ENCODE measurements at regions not wholly inside any gene's neighbourhood (a gene's known extent, or its start where the extent isn't known, plus 50 kb on each side); places are given as distances from the start of the nearest gene placed in this dataset.
"Not testable (repeated sequence)": the region's sequence is repeated elsewhere in the genome, so short reads cannot be mapped to it uniquely, and the experiment has no call there.

- no peaks in the 10 kb centered on the region for H3K9me3 ChIP-seq
- H3K27ac ChIP-seq: no peak overlapping the region
- no peak overlapping the region for H3K4me3 ChIP-seq
- H3K27me3 ChIP-seq: no peaks in the 10 kb centered on the region
- H3K4me1 ChIP-seq: no peaks in the 10 kb centered on the region
- no peaks in the 10 kb centered on the region for H3K36me3 ChIP-seq
- intact Hi-C loops (cut with DNase I; ENCODE audit: low total_unique reads): no loop called here
- no peak for DNase-seq
- TF ChIP-seq, protein P1, sequence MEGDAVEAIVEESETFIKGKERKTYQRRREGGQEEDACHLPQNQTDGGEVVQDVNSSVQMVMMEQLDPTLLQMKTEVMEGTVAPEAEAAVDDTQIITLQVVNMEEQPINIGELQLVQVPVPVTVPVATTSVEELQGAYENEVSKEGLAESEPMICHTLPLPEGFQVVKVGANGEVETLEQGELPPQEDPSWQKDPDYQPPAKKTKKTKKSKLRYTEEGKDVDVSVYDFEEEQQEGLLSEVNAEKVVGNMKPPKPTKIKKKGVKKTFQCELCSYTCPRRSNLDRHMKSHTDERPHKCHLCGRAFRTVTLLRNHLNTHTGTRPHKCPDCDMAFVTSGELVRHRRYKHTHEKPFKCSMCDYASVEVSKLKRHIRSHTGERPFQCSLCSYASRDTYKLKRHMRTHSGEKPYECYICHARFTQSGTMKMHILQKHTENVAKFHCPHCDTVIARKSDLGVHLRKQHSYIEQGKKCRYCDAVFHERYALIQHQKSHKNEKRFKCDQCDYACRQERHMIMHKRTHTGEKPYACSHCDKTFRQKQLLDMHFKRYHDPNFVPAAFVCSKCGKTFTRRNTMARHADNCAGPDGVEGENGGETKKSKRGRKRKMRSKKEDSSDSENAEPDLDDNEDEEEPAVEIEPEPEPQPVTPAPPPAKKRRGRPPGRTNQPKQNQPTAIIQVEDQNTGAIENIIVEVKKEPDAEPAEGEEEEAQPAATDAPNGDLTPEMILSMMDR (IDR thresholded peaks at IDR 0.05): no peak
Observed at GRCh38 chr3:109984976-109985375, 647.6 kb upstream of the DPPA4 start.

DNA sequence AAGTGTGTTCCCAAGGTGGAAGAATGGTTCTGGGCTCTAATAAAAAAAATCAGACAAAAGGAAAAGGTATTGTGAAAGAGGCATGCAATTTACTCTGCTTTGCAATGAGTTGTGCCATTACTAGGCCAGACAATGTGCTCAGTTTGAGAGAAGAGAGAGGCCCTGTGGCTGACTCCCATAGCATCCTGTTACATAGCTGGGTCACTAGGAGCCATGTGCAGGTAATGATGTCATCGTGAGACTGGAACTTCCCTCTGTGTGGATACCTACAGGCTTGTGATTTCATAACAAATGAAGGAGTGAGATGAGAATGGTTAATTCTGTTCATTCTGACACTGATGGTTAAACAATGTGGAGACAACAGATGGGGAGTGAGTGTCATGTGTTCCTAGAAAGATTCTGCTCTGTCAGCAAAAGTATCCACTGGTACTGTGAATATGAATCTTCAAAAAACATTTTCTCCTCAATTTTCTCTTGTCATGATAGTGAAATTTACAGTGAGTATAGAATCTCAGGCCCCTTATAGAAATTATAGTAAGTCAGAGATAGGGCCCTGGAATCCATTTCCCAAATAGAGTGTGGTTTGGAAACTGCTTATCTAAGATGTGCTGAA, 648.7 kb upstream of the DPPA4 start:
- DNase-seq: no peak
- intact Hi-C loops (cut with DNase I; ENCODE audit: low total_unique reads): no loop called here
- H3K27me3 ChIP-seq: no peaks in the 10 kb centered on the region
- TF ChIP-seq, protein P1 (IDR thresholded peaks at IDR 0.05): no peak
- no peak for TF ChIP-seq POLR2A (IDR thresholded peaks at IDR 0.05)
- H3K4me1 ChIP-seq: no peaks in the 10 kb centered on the region
- H3K9me3 ChIP-seq: no peaks in the 10 kb centered on the region
- no peak overlapping the region for H3K27ac ChIP-seq
- no peak overlapping the region for H3K4me3 ChIP-seq
- no peaks in the 10 kb centered on the region for H3K36me3 ChIP-seq

DNA sequence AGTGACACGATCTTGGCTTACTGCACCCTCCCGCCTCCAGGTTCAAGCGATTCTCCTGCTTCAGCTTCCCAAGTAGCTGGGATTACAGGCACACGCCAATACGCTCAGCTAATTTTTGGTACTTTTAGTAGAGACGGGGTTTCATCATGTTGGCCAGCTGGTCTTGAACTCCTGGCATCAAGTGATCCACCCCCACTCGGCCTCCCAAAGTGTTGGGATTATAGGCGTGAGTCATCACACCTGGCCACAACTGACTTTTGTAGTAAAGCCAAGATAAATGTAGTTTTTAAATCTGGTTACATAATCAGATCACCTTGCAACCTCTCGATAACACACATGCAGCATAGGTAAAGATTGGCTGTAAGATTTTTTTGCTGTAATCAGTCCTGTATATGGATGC, 657.5 kb upstream of the DPPA4 start:
- H3K4me3 ChIP-seq: no peak overlapping the region
- TF ChIP-seq POLR2A (IDR thresholded peaks at IDR 0.05): no peak
- TF ChIP-seq, protein P1 (IDR thresholded peaks at IDR 0.05): no peak
- H3K4me1 ChIP-seq: no peaks in the 10 kb centered on the region
- no peaks in the 10 kb centered on the region for H3K9me3 ChIP-seq
- DNase-seq: no peak
- intact Hi-C loops (cut with DNase I; ENCODE audit: low total_unique reads): no loop called here
- H3K36me3 ChIP-seq: no peaks in the 10 kb centered on the region
- H3K27me3 ChIP-seq: no peaks in the 10 kb centered on the region
- no peak overlapping the region for H3K27ac ChIP-seq

DNA sequence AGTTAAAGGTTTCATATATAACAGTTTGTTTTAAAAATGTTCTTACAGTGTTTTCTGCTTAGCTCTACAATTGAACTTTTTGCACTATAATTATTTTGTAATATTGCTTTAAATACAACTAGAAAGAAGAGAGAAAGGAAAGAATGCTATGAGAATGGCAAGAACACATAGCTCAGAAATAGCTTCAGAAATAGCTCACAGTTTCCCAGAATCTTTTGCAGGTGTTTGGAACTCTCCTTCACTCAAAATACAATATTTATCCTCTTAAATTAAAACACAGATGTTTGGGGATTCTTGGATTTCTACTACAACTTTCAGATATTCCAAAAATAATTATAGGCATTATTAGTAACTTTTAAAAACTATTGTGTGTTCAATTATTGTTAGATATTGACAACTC, 658.0 kb upstream of the DPPA4 start:
- no peaks in the 10 kb centered on the region for H3K4me1 ChIP-seq
- no peaks in the 10 kb centered on the region for H3K36me3 ChIP-seq
- H3K9me3 ChIP-seq: no peaks in the 10 kb centered on the region
- DNase-seq: no peak
- H3K27me3 ChIP-seq: no peaks in the 10 kb centered on the region
- H3K27ac ChIP-seq: no peak overlapping the region
- intact Hi-C loops (cut with DNase I; ENCODE audit: low total_unique reads): no loop called here
- no peak overlapping the region for H3K4me3 ChIP-seq
- TF ChIP-seq POLR2A (IDR thresholded peaks at IDR 0.05): no peak
- TF ChIP-seq, protein P1 (IDR thresholded peaks at IDR 0.05): no peak

DNA sequence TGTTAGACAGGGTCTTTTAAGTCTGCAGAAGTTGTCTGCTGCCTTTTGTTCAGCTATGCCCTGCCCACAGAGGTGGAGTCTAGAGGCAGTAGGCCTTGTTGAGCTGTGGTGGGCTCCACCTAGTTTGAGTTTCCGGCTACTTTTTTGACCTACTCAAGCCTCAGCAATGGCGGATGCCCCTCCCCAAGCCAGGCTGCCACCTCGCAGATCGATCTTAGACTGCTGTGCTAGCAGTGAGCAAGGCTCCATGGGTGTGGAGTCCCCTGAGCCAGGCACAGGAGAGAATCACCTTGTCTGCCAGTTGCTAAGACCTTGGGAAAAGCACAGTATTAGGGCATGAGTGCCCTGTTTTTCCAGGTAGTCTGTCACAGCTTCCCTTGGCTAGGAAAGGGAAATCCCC, 664.6 kb upstream of the DPPA4 start:
- H3K9me3 ChIP-seq; intact Hi-C loops (cut with DNase I; ENCODE audit: low total_unique reads); DNase-seq; H3K36me3 ChIP-seq; H3K27ac ChIP-seq; H3K4me3 ChIP-seq; H3K27me3 ChIP-seq; H3K4me1 ChIP-seq: not testable (repeated sequence)

DNA sequence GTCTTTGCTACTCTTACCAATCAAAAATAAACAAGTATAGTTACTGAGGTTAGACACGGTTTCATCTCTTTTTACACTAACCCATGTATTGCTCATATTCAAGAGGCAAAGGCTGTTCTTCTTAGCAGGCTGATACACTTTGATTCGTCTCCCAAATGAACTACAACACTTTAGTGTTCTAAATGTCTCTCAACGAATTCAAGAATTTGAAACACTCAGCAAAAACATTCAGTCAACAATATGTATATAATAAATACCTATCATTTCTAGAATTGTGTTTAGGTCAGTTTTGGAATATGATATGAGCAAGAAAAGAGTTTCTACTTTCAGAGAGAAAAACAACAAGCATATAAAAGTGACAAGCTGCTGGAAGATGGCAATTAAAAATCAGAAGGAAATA, 669.6 kb upstream of the DPPA4 start:
- no peak for DNase-seq
- H3K4me1 ChIP-seq: no peaks in the 10 kb centered on the region
- no peaks in the 10 kb centered on the region for H3K9me3 ChIP-seq
- H3K4me3 ChIP-seq: no peak overlapping the region
- H3K36me3 ChIP-seq: no peaks in the 10 kb centered on the region
- no peaks in the 10 kb centered on the region for H3K27me3 ChIP-seq
- H3K27ac ChIP-seq: no peak overlapping the region
- intact Hi-C loops (cut with DNase I; ENCODE audit: low total_unique reads): no loop called here
- TF ChIP-seq, protein P1 (IDR thresholded peaks at IDR 0.05): no peak
- no peak for TF ChIP-seq POLR2A (IDR thresholded peaks at IDR 0.05)

All from uterus (tissue), 3 donors.